Midbrain (tissue), 1 donor: ENCODE measurements at regions not wholly inside any gene's neighbourhood (a gene's known extent, or its start where the extent isn't known, plus 50 kb on each side); places are given as distances from the start of the nearest gene placed in this dataset.
"Not testable (repeated sequence)": the region's sequence is repeated elsewhere in the genome, so short reads cannot be mapped to it uniquely, and the experiment has no call there.

Experiments
- DNase-seq: peaks from one replicate; lab custom pipeline; 2025; lab: John Stamatoyannopoulos, UW

DNA sequence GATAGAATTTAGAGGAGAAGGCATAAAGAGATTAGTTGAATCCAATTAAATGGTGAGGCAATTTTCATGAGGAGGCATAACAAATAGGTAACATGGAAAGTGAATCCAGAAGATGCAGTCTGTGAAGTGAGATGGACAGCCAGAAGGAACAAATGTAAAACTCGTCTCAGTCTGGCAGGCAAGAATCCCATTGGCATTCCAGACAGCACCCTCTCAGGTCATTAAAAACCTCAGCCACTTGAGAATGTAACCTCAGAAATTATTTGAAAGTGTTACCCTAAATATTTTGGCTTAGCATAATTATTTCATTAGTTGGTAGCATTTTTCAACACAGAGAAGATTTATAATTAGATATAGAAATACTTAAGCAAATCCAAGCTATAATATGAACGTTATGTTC lies 342.3 kb downstream of the LRRC3B start:
- DNase-seq, result no peak

DNA sequence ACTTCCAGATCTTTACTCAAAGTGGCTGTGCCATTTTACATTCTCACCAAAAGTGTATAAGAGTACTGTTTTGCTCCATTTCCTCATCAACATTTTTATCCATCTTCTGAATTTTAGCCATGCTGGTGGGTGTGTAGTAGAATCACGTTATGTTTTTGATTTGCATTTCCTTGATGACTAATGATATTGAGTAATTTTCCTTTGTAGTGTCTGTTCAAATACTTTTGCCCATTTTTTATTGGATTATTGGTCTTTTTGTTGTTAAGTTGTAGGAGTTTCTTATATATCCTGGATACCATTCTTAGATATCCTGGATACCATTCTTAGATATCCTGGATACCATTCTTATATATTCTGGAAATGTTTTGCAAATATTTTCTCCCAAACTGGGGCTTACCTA lies 344.9 kb downstream of the LRRC3B start:
- DNase-seq, result no peak

- DNase-seq, result no peak
Measured at GRCh38 chr3:26984416-26985390, 362.1 kb downstream of the LRRC3B start.

DNA sequence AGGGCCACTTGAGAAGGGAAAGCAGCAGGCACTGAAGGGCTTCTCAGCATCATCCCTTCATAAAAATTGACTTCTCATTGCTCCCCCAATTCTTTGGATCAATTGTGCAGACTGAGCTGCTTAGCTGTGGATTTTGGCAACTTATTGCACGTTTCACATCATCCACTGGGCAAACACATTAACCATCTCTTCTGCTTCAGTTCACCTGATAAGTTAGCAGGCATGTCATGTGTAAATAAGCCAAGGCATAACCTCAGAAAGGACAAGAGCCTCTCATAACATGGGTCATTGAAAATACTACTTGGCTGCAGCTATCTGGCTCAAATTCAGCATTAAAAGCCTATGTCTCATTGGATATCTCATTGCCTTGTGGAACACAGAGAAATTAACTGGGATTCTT lies 366.5 kb downstream of the LRRC3B start:
- no peak for DNase-seq

- no peak for DNase-seq
Measured at GRCh38 chr3:26997226-26997625, 372.0 kb downstream of the NEK10 start.

DNA sequence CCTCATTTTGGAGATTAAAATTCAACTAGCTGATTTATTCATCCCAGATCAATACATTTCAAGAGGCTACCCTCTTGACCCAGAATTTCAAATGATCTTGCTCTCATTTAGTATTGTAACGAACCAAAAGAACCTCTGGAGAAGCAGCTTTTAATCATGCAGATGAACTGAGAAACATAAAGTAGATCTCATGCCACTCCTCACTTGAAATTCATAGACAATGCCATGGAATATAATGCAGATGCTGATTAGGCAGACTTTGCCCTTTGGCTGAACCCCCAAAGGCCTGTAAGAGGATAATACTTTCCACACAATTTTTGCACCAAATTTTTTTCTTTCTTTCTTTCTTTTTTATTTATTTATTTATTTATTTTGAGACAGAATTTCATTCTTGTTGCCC lies 358.3 kb downstream of the NEK10 start:
- DNase-seq, result no peak

GRCh38 chr3:27022096-27022761 lies 347.0 kb downstream of the NEK10 start:
- DNase-seq, result peak; percentile 18

- no peak for DNase-seq
Measured at GRCh38 chr3:27024493-27024892, 344.7 kb downstream of the NEK10 start.

GRCh38 chr3:27025718-27026117 lies 343.5 kb downstream of the NEK10 start:
- no peak for DNase-seq

GRCh38 chr3:27031476-27031875 lies 337.7 kb downstream of the NEK10 start:
- no peak for DNase-seq

DNA sequence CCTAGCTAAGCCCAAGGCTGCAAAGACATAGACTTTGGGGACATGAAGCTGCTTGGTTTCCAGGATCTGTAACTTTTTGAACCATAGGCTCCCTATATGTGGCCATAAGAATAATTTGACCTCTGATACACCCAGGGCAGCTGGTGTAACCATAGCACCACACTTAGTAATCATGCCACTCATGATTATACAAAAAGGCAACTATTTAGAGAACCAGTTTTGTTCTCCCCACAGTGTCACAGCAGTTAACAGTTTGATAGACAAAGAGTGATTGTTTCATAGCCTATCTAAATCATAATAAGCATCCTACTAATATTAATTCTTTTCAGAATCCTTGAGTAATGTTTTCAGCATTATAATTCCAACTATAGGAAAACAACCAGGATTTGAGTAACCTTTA lies 334.9 kb downstream of the NEK10 start:
- peak; percentile 2 for DNase-seq

DNA sequence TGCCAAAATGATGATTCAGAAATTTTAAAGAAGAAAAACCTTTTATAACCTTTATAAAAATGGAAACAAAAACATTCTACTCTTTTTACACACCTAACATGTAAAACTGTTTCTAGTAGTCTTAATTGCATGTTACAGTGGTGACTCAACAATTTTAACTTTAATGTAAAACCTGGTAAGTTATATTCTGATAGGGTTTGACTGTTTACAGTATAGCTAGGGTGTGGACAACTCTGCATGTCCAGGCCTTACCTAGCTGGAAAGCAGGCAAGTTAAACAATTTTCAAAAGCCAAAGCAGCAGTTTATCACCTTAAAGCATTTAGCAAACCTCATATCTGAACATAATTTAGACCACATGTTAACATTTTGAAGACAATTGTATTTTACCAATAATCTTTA lies 328.5 kb downstream of the NEK10 start:
- DNase-seq, result no peak

DNA sequence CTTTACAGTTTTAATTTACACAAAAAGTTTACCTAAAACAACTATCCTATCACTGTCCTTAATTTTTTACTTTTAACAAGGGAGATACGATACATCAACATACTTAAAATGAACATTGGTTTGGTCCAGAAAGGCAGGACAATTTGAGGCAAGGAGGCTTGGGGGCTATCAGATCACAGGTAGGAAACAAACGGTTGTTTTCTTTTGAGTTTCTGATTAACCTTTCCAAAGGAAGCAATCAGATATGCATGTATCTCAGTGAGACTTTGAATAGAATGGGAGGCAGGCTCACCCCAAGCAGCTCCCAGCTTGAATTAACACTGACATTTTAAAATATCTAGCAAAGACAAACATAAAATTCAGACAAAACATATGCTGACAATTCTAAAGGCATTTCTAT lies 326.6 kb downstream of the NEK10 start:
- DNase-seq, result not testable (repeated sequence)

DNA sequence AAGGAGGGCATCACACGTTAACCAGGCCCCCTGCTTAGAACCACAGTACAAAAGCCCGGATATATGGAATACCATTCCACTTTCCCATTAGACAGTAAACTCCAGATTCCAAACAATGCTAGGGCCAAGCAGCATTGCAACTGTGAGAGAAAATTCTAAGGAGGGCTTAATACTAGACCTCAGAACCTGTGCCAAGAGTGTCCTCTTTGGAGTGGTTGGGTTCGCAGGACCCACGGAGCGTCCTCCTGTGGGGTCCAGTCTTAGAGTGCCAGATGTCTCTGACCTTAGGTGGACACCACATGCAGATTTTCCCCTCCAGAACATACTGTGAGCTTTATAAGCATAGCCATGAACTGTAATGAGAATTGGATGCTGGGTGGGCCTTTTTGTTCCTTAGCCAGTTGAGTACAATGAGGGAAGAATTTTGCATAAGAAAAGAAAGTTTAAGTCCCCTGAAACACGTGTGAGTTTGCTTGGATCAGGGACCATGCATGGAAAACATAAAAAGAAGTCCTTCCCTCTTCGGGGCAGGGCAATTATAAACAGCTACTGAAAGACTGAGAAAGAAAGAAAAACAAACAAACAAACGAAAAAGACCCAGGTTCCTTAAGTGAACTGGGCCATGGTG lies 325.7 kb downstream of the NEK10 start:
- no peak for DNase-seq

GRCh38 chr3:27044931-27045481 lies 324.2 kb downstream of the NEK10 start:
- no peak for DNase-seq

GRCh38 chr3:27046351-27046750 lies 322.8 kb downstream of the NEK10 start:
- DNase-seq, result no peak

DNA sequence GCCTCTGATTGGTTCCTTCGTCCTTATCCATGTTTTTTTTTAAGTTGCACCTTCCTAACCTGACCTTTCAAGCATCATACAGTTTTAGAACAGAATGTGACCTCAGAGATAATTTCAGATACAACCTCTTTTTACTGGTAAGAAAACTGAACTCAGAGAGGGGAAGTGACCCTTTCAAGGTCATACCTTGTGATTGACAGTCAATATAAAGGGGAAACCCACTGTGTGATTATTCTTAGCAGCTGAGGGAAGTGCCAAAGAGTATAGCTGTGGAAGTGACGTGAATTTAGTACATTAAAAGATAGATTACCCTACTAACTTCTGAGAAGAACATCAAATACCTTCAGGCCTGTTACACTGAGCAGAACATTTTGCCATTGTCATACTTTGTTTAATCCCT lies 319.4 kb downstream of the NEK10 start:
- DNase-seq, result no peak

GRCh38 chr3:27051527-27051926 lies 317.7 kb downstream of the NEK10 start:
- DNase-seq, result not testable (repeated sequence)

GRCh38 chr3:27056326-27056725 lies 312.9 kb downstream of the NEK10 start:
- no peak for DNase-seq

DNA sequence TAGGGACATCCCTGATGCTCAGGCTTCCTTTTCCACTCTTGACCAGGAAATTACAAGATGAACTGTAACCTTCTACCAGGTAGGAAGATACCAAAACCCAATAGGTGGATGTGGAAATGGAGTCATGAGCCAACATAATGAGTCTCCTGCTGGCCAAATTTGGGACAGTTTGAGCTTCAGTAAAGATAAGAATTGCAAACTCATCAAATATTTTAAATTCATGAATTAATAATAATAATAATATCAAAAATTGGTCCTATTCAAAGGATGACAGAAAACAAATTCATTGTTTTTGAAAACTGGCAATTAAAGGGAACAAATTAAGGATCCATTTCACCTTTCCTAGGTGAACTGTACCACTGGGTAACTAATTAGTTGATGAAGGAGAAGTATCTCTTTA lies 309.7 kb downstream of the NEK10 start:
- DNase-seq, result no peak
